Liver (tissue), 8 donors: ENCODE measurements at regions not wholly inside any gene's neighbourhood (a gene's known extent, or its start where the extent isn't known, plus 50 kb on each side); places are given as distances from the start of the nearest gene placed in this dataset.

Experiments
- DNase-seq: peaks from one replicate; pipeline ENCODE4 v3.0.0-alpha.2; 2017; ENCODE audit warnings: low spot score
- H3K27ac ChIP-seq, 2 donors: one replicate each; pipeline ENCODE4 v1.7.0; 2013; ENCODE audit warnings: inconsistent platforms in 2 of 2, low read length in 2 of 2, control low read depth in 1 of 2, low read depth in 1 of 2, mild to moderate bottlenecking in 1 of 2
- H3K27me3 ChIP-seq, 4 donors: one replicate each; pipeline versions ENCODE4 v1.6.1 to v1.7.0; 2013; ENCODE audit warnings: low read length in 3 of 4, inconsistent platforms in 1 of 4, mild to moderate bottlenecking in 1 of 4, moderate library complexity in 1 of 4; ENCODE audit not compliant: control insufficient read depth in 4 of 4, insufficient read depth in 4 of 4
- H3K36me3 ChIP-seq, 4 donors: one replicate each; pipeline versions ENCODE4 v1.6.1 to v1.7.0; 2013; ENCODE audit warnings: low read length in 3 of 4, mild to moderate bottlenecking in 3 of 4, low read depth in 1 of 4, moderate library complexity in 1 of 4; ENCODE audit not compliant: control insufficient read depth in 4 of 4, insufficient read depth in 3 of 4
- H3K4me1 ChIP-seq, 4 donors: one replicate each; pipeline versions ENCODE4 v1.6.1 to v1.7.0; 2013; ENCODE audit warnings: low read length in 3 of 4, mild to moderate bottlenecking in 3 of 4, moderate library complexity in 1 of 4; ENCODE audit not compliant: control insufficient read depth in 4 of 4, insufficient read depth in 4 of 4
- H3K4me3 ChIP-seq, 3 donors: one replicate each; pipeline versions ENCODE4 v1.6.1 to v1.7.0; 2013; ENCODE audit warnings: low read length in 3 of 3, control low read depth in 1 of 3, low read depth in 1 of 3, mild to moderate bottlenecking in 1 of 3
- H3K9ac ChIP-seq, 2 donors: one replicate each; pipeline ENCODE4 v1.7.0; 2013; ENCODE audit warnings: low read length in 2 of 2, mild to moderate bottlenecking in 2 of 2, moderate library complexity in 2 of 2, control low read depth in 1 of 2, low read depth in 1 of 2
- H3K9me3 ChIP-seq, 4 donors: one replicate each; pipeline versions ENCODE4 v1.6.1 to v1.7.0; 2013; ENCODE audit warnings: low read length in 3 of 4; ENCODE audit not compliant: control insufficient read depth in 4 of 4
- CTCF ChIP-seq: fragments of 150-350 bp; IDR thresholded peaks from 2 replicates; pipeline ENCODE4 v1.5.1; 2017; ENCODE audit warnings: improper control_type of control experiment, low read depth, low read length; ENCODE audit not compliant: missing input control
- EGR1 ChIP-seq, 2 donors: IDR thresholded peaks; 2 replicates each; pipeline ENCODE4 v1.6.1; 2016 to 2018; ENCODE audit warnings: antibody characterized with exemption in 2 of 2, low read depth in 2 of 2
- FOXA1 ChIP-seq: IDR thresholded peaks from 2 replicates; pipeline ENCODE4 v1.6.1; 2016; ENCODE audit warnings: antibody characterized with exemption
- HNF4A ChIP-seq, 2 donors: conservative IDR thresholded peaks; 2 replicates each; pipeline ENCODE4 v1.6.1; 2016; ENCODE audit warnings: antibody characterized with exemption in 2 of 2, mild to moderate bottlenecking in 2 of 2
- HNF4G ChIP-seq: IDR thresholded peaks from 2 replicates; pipeline ENCODE4 v1.6.1; 2016; ENCODE audit warnings: antibody characterized with exemption
- JUND ChIP-seq, 2 donors: IDR thresholded peaks; 2 replicates each; pipeline ENCODE4 v1.6.1; 2016; ENCODE audit warnings: antibody characterized with exemption in 2 of 2
- MAX ChIP-seq: IDR thresholded peaks from 2 replicates; pipeline ENCODE4 v1.6.1; 2016; ENCODE audit warnings: antibody characterized with exemption
- NR2F2 ChIP-seq: IDR thresholded peaks from 2 replicates; pipeline ENCODE4 v1.6.1; 2016; ENCODE audit warnings: antibody characterized with exemption
- REST ChIP-seq: IDR thresholded peaks from 2 replicates; pipeline ENCODE4 v1.6.1; 2016; ENCODE audit warnings: antibody characterized with exemption, mild to moderate bottlenecking
- RXRA ChIP-seq, 2 donors: IDR thresholded peaks; 2 replicates each; pipeline ENCODE4 v1.6.1; 2017 to 2018; ENCODE audit warnings: antibody characterized with exemption in 2 of 2, mild to moderate bottlenecking in 1 of 2
- SP1 ChIP-seq: IDR thresholded peaks from 2 replicates; pipeline ENCODE4 v1.6.1; 2018; ENCODE audit warnings: antibody characterized with exemption, mild to moderate bottlenecking
- TAF1 ChIP-seq: conservative IDR thresholded peaks from 2 replicates; pipeline ENCODE4 v1.6.1; 2016; ENCODE audit warnings: antibody characterized with exemption, mild to moderate bottlenecking
- YY1 ChIP-seq: IDR thresholded peaks from 2 replicates; pipeline ENCODE4 v1.6.1; 2016; ENCODE audit warnings: antibody characterized with exemption, mild to moderate bottlenecking
- ZBTB33 ChIP-seq: IDR thresholded peaks from 2 replicates; pipeline ENCODE4 v1.6.1; 2016; ENCODE audit warnings: antibody characterized with exemption
- WGBS: extraction: QIAGEN DNeasy Blood & Tissue Kit; methylation state at CpG from one replicate; pipeline ENCODE4 v1.1.7; 2013; 5-methylcytosine and 5-hydroxymethylcytosine counted together
- donor health status: healthy.
- donor health status: healthy.
- donor health status: healthy.
- donor health status: healthy.
- donor health status: healthy.

GRCh38 chr11:109192864-109193263 is 229.1 kb upstream of the C11orf87 start (continued):
- TF ChIP-seq CTCF (no peak), RXRA (IDR thresholded peaks at IDR 0.05) (no peak), YY1 (no peak), HNF4A (conservative IDR thresholded peaks at IDR 0.05) (no peak), FOXA1 (no peak), NR2F2 (no peak)

GRCh38 chr11:109193880-109194279 is 228.1 kb upstream of the C11orf87 start:
- H3K27ac ChIP-seq: no peak overlapping the region
- TF ChIP-seq MAX (no peak), CTCF (no peak), HNF4G (no peak), TAF1 (no peak), REST (no peak), NR2F2 (no peak), HNF4A (conservative IDR thresholded peaks at IDR 0.05) (no peak), YY1 (no peak), SP1 (no peak), EGR1 (IDR thresholded peaks at IDR 0.05; ENCODE audit: low read depth in 2 of 2) (no peak), JUND (IDR thresholded peaks at IDR 0.05) (no peak), ZBTB33 (no peak)
- H3K27me3 ChIP-seq: no peaks in the 10 kb centered on the region
- DNase-seq: no peak
- no peak overlapping the region for H3K9ac ChIP-seq
- H3K4me3 ChIP-seq: no peak overlapping the region
- H3K4me1 ChIP-seq: no peaks in the 10 kb centered on the region
- 37% methylated on average over 1 of the region's 1 CpG for WGBS
- H3K9me3 ChIP-seq: no peaks in the 10 kb centered on the region
- H3K36me3 ChIP-seq: no peaks in the 10 kb centered on the region
